ENCODE measurements at regions not wholly inside any gene's neighbourhood (a gene's known extent, or its start where the extent isn't known, plus 50 kb on each side); places are given as distances from the start of the nearest gene placed in this dataset.

DNA sequence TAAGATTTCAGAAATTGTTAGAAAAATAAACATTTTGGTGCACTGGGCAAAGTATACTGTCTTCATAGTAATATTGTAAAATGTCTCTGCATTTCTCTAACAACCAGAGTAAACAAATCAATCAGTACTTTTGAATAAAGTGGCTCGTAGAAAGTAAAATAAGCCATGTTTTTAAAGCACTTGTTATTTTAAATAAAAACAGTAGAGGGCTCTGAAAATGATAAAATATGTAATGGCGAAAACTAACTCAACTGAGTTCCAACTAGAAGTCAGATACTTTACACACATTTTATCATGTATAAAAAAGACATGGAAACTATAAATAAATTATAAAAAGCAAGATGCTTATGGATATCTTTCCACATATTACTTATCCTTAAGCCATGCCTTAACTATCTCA lies 1134.4 kb downstream of the PDHA2 start:
- no peak overlapping the region for H3K56ac ChIP-seq (ENCODE audit: extremely low read depth, insufficient read depth, low read length)
- in situ Hi-C loops (cut with MboI; ENCODE audit: low sequenced_read_pairs) (no loop called here), dilution Hi-C loops (cut with HindIII; ENCODE audit: low sequenced_read_pairs, unreplicated experiment) (no loop called here), intact Hi-C loops (cut with micrococcal nuclease) (no loop called here)
- H2BK15ac ChIP-seq (ENCODE audit: low read depth, low read length) = no peak overlapping the region
- ATAC-seq (ENCODE audit: low read depth) (no peak), DNase-seq (no peak)
- no peak overlapping the region for H2BK20ac ChIP-seq (ENCODE audit: low read depth, low read length)
- POLR2A ChIA-PET (ENCODE audit: unreplicated experiment) = no interaction called here
- no peak overlapping the region for H2AK9ac ChIP-seq (replicated peaks; ENCODE audit: low read depth, low read length, poor library complexity)
- no peak overlapping the region for H3K4me3 ChIP-seq (ENCODE audit: insufficient read depth, low read depth, low read length)
- H3K9ac ChIP-seq (ENCODE audit: low read depth, low read length) = no peak overlapping the region
- H2AK5ac ChIP-seq (ENCODE audit: low read depth, low read length) = no peak overlapping the region
- CTCF ChIA-PET = no interaction called here
- WGBS, 2 experiments (ENCODE audit: extremely low coverage in 2 of 2, insufficient read length in 1 of 2) = no CpG with 5 or more reads among the region's 2 CpGs
- no peak overlapping the region for H3K27ac ChIP-seq (ENCODE audit: insufficient read depth, low read length)
- no peak overlapping the region for H3K4me2 ChIP-seq (ENCODE audit: low read depth, low read length)
- H4K8ac ChIP-seq (ENCODE audit: low read depth in 2 of 2, low read length in 2 of 2) = no peak overlapping the region
- H4K5ac ChIP-seq (ENCODE audit: low read depth, low read length) = no peak overlapping the region
- no peaks in the 10 kb centered on the region for H3K79me1 ChIP-seq (ENCODE audit: low read depth in 1 of 2, low read length in 2 of 2)
- no peak overlapping the region for H2AFZ ChIP-seq (replicated peaks; ENCODE audit: low read length, poor library complexity)
- no peaks in the 10 kb centered on the region for H3K27me3 ChIP-seq (ENCODE audit: control insufficient read depth, insufficient read depth, low read length)
- H4K91ac ChIP-seq (ENCODE audit: insufficient read depth, low read depth, low read length) = no peak overlapping the region
- H2BK5ac ChIP-seq (ENCODE audit: low read depth, low read length, poor library complexity, severe bottlenecking) = no peak overlapping the region
- no peak overlapping the region for H2BK120ac ChIP-seq (ENCODE audit: low read depth, low read length)
- H3K9me1 ChIP-seq (ENCODE audit: insufficient read depth, low read length) = no peaks in the 10 kb centered on the region
- no peaks in the 10 kb centered on the region for H4K20me1 ChIP-seq (ENCODE audit: insufficient read depth, low read length)
- peaks cover 4% of the 10 kb centered on the region for H3K9me3 ChIP-seq (ENCODE audit: control insufficient read depth, insufficient read depth, low read length)
- no peak for TF ChIP-seq POLR2A (IDR thresholded peaks at IDR 0.05; ENCODE audit: low read depth, low read length)
- TF ChIP-seq FOS (IDR thresholded peaks at IDR 0.05; ENCODE audit: low read depth, low read length) = no peak
- TF ChIP-seq NFE2L2 (IDR thresholded peaks at IDR 0.05; ENCODE audit: low read depth, low read length) = no peak
- no peak for TF ChIP-seq MAFK (IDR thresholded peaks at IDR 0.05; ENCODE audit: low read depth, low read length)
- no peak for TF ChIP-seq RCOR1 (IDR thresholded peaks at IDR 0.05; ENCODE audit: insufficient replicate concordance, low read length)
- TF ChIP-seq, protein P1, sequence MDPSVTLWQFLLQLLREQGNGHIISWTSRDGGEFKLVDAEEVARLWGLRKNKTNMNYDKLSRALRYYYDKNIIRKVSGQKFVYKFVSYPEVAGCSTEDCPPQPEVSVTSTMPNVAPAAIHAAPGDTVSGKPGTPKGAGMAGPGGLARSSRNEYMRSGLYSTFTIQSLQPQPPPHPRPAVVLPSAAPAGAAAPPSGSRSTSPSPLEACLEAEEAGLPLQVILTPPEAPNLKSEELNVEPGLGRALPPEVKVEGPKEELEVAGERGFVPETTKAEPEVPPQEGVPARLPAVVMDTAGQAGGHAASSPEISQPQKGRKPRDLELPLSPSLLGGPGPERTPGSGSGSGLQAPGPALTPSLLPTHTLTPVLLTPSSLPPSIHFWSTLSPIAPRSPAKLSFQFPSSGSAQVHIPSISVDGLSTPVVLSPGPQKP (IDR thresholded peaks at IDR 0.05; ENCODE audit: borderline replicate concordance, low read depth, low read length) = no peak
- TF ChIP-seq, protein P2, sequence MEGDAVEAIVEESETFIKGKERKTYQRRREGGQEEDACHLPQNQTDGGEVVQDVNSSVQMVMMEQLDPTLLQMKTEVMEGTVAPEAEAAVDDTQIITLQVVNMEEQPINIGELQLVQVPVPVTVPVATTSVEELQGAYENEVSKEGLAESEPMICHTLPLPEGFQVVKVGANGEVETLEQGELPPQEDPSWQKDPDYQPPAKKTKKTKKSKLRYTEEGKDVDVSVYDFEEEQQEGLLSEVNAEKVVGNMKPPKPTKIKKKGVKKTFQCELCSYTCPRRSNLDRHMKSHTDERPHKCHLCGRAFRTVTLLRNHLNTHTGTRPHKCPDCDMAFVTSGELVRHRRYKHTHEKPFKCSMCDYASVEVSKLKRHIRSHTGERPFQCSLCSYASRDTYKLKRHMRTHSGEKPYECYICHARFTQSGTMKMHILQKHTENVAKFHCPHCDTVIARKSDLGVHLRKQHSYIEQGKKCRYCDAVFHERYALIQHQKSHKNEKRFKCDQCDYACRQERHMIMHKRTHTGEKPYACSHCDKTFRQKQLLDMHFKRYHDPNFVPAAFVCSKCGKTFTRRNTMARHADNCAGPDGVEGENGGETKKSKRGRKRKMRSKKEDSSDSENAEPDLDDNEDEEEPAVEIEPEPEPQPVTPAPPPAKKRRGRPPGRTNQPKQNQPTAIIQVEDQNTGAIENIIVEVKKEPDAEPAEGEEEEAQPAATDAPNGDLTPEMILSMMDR (conservative IDR thresholded peaks at IDR 0.05; ENCODE audit: low read depth, low read length) = no peak
- TF ChIP-seq CHD1 (IDR thresholded peaks at IDR 0.05; ENCODE audit: low read depth, low read length) = no peak
- TF ChIP-seq MAZ (IDR thresholded peaks at IDR 0.05; ENCODE audit: borderline replicate concordance, low read depth, low read length) = no peak
- TF ChIP-seq, protein P3, sequence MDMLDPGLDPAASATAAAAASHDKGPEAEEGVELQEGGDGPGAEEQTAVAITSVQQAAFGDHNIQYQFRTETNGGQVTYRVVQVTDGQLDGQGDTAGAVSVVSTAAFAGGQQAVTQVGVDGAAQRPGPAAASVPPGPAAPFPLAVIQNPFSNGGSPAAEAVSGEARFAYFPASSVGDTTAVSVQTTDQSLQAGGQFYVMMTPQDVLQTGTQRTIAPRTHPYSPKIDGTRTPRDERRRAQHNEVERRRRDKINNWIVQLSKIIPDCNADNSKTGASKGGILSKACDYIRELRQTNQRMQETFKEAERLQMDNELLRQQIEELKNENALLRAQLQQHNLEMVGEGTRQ (IDR thresholded peaks at IDR 0.05; ENCODE audit: low read depth, low read length) = no peak
- no peak for TF ChIP-seq MXI1 (IDR thresholded peaks at IDR 0.05; ENCODE audit: borderline replicate concordance, low read depth, low read length)
- TF ChIP-seq BHLHE40 (IDR thresholded peaks at IDR 0.05; ENCODE audit: low read depth, low read length) = no peak
- TF ChIP-seq RFX5 (IDR thresholded peaks at IDR 0.05; ENCODE audit: low read depth, low read length) = no peak
- TF ChIP-seq RAD21 (IDR thresholded peaks at IDR 0.05; ENCODE audit: low read length) = no peak
- TF ChIP-seq SMC3 (IDR thresholded peaks at IDR 0.05; ENCODE audit: low read depth, low read length) = no peak
- no peak for TF ChIP-seq CEBPB (IDR thresholded peaks at IDR 0.05; ENCODE audit: low read depth, low read length)
- H3K4ac ChIP-seq (ENCODE audit: low read depth, low read length) = no peak overlapping the region
- H3K36me3 ChIP-seq (ENCODE audit: control insufficient read depth, insufficient read depth, low read length) = no peaks in the 10 kb centered on the region
- no TSS peak for BruUV-seq (replicated peaks)
- H3K23ac ChIP-seq (ENCODE audit: low read depth, low read length) = no peak overlapping the region
- no peak overlapping the region for H3K14ac ChIP-seq (replicated peaks; ENCODE audit: low read depth, low read length)
- no peak overlapping the region for H3K18ac ChIP-seq (ENCODE audit: low read depth, low read length)
- no peaks in the 10 kb centered on the region for H3K4me1 ChIP-seq (ENCODE audit: control insufficient read depth, insufficient read depth, low read length)
